Panc1 (cell line): ENCODE measurements at regions not wholly inside any gene's neighbourhood (a gene's known extent, or its start where the extent isn't known, plus 50 kb on each side); places are given as distances from the start of the nearest gene placed in this dataset.

Experiments
- CTCF ChIP-seq: fragments of 450-650 bp; IDR thresholded peaks from 2 replicates; pipeline ENCODE4 v1.5.1; 2017; ENCODE audit warnings: mild to moderate bottlenecking
- SIN3A ChIP-seq: IDR thresholded peaks from 2 replicates; pipeline ENCODE4 v1.6.1; 2012; ENCODE audit warnings: low read depth, mild to moderate bottlenecking, low read length, moderate library complexity, borderline replicate concordance; ENCODE audit not compliant: insufficient read depth

- TF ChIP-seq CTCF (no peak), SIN3A (no peak)
These were observed 216.0 kb upstream of the TEX13C start for GRCh38 chrX:125103693-125104092.
